OCI-LY7 (cell line): ENCODE measurements at regions not wholly inside any gene's neighbourhood (a gene's known extent, or its start where the extent isn't known, plus 50 kb on each side); places are given as distances from the start of the nearest gene placed in this dataset.

Experiments used
- BruUV-seq: library from RNA; stranded (reverse); fragments of 400-500 nt; replicated peaks from 2 replicates; lab custom pipeline; 2021; lab: Mats Ljungman, UMichigan
- CTCF ChIA-PET: fragments of 300-600 bp; sonication (Branson Sonifier 250); formaldehyde crosslinking; loops from one replicate; lab custom pipeline; 2022; ENCODE audit warnings: antibody characterized with exemption; ENCODE audit not compliant: unreplicated experiment; lab: Charles Lee
- POLR2A ChIA-PET: fragments of 300-600 bp; sonication (Branson Sonifier 250); formaldehyde crosslinking; loops from one replicate; lab custom pipeline; 2022; ENCODE audit warnings: antibody characterized with exemption; lab: Charles Lee
- DNase-seq: peaks from one replicate; pipeline ENCODE4 v3.0.0-alpha.2; 2015; ENCODE audit warnings: low spot score
- H2AFZ ChIP-seq: fragments of 200-600 bp; sonication (generic), shearing (Covaris generic); 2 replicates; pipeline ENCODE4 v1.6.1; 2014; ENCODE audit warnings: mild to moderate bottlenecking, antibody characterized with exemption, low read length, moderate library complexity
- H3K27ac ChIP-seq: fragments of 200-600 bp; sonication (generic); 2 replicates; pipeline ENCODE4 v1.5.1; 2014; ENCODE audit warnings: mixed run types, low read depth, mild to moderate bottlenecking, moderate library complexity, low read length, inconsistent platforms; ENCODE audit not compliant: poor library complexity, severe bottlenecking
- H3K36me3 ChIP-seq: fragments of 200-600 bp; sonication (generic); 2 replicates; pipeline ENCODE4 v1.6.1; 2014; ENCODE audit warnings: mild to moderate bottlenecking, antibody characterized with exemption, low read length, moderate library complexity, mixed read lengths; ENCODE audit not compliant: insufficient read depth
- H3K4me1 ChIP-seq: fragments of 200-600 bp; sonication (generic); 2 replicates; pipeline ENCODE4 v1.5.1; 2014; ENCODE audit warnings: mild to moderate bottlenecking, low read length; ENCODE audit not compliant: insufficient read depth, poor library complexity, severe bottlenecking
- H3K4me2 ChIP-seq: fragments of 200-600 bp; sonication (generic); 2 replicates; pipeline ENCODE4 v1.6.1; 2014; ENCODE audit warnings: mild to moderate bottlenecking, low read length
- H3K4me3 ChIP-seq: fragments of 200-600 bp; sonication (generic); 2 replicates; pipeline ENCODE4 v1.5.1; 2014; ENCODE audit warnings: mild to moderate bottlenecking, low read depth, low read length; ENCODE audit not compliant: poor library complexity, severe bottlenecking
- H3K79me2 ChIP-seq: fragments of 200-600 bp; sonication (generic); 2 replicates; pipeline ENCODE4 v1.6.1; 2016; ENCODE audit warnings: low read depth, mild to moderate bottlenecking, low read length, moderate library complexity, mixed read lengths; ENCODE audit not compliant: insufficient read depth
- H3K9me2 ChIP-seq: fragments of 200-600 bp; sonication (generic); 2 replicates; pipeline ENCODE4 v1.6.1; 2016; ENCODE audit warnings: mild to moderate bottlenecking, low read length, mixed read lengths; ENCODE audit not compliant: insufficient read depth
- H3K9me3 ChIP-seq: fragments of 200-600 bp; sonication (generic); 2 replicates; pipeline ENCODE4 v1.6.1; 2014; ENCODE audit warnings: mild to moderate bottlenecking, mixed run types, low read length, mixed read lengths
- H4K20me1 ChIP-seq: fragments of 200-600 bp; sonication (generic); 2 replicates; pipeline ENCODE4 v1.6.1; 2014; ENCODE audit warnings: mild to moderate bottlenecking, antibody characterized with exemption, low read length, moderate library complexity, mixed read lengths; ENCODE audit not compliant: insufficient read depth
- EZH2phosphoT487 ChIP-seq: fragments of 200-600 bp; sonication (generic); IDR thresholded peaks from 2 replicates; pipeline ENCODE4 v1.6.1; 2018; ENCODE audit warnings: low read depth, borderline replicate concordance, mild to moderate bottlenecking, mixed run types, antibody characterized with exemption, low read length, moderate library complexity, mixed read lengths
- intact Hi-C: fragments of 100-400 bp; cut with micrococcal nuclease; formaldehyde crosslinking; loops from one replicate; pipeline ENCODE4 v1.10.0; 2022; ENCODE audit not compliant: unreplicated experiment
- TF ChIP-seq, protein P1 (sequence below): fragments of 200-600 bp; sonication (generic); conservative IDR thresholded peaks from 2 replicates; pipeline ENCODE4 v1.5.1; 2014; ENCODE audit warnings: mild to moderate bottlenecking, antibody characterized with exemption, low read length, moderate library complexity, mixed read lengths

DNA sequence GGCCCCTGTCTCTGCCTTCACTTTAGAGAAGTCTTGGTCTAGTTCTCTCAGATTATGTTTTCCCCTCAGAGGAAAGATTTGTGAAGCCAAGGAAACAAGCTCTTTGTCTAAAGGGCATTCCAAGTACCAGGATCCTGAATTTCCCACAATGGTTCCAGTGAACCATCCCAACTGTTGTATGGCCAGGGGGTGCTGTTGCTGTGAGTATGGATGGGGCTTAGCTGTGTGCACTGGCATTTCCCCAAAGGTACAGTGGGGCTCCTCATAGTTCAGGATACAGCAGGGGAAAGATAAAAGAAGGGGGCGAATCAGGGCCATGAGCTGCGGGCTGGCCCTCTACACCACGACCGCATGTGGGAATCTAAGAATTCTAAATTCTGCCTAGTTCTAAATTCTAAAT is 1154.0 kb upstream of the FANCL start:
- H3K4me3 ChIP-seq: no peak overlapping the region
- H3K9me3 ChIP-seq: no peaks in the 10 kb centered on the region
- no peaks in the 10 kb centered on the region for H3K36me3 ChIP-seq
- no peak for DNase-seq
- H4K20me1 ChIP-seq: no peaks in the 10 kb centered on the region
- H3K9me2 ChIP-seq: no peaks in the 10 kb centered on the region
- CTCF ChIA-PET: no interaction called here
- POLR2A ChIA-PET: interaction anchor here (0.6 kb wide), 1 partner anchor 1051 kb away, joined by 3 read pairs; no protein-coding TSS in a partner anchor
- H3K79me2 ChIP-seq: no peaks in the 10 kb centered on the region
- no peak overlapping the region for H2AFZ ChIP-seq
- TF ChIP-seq, protein P1, sequence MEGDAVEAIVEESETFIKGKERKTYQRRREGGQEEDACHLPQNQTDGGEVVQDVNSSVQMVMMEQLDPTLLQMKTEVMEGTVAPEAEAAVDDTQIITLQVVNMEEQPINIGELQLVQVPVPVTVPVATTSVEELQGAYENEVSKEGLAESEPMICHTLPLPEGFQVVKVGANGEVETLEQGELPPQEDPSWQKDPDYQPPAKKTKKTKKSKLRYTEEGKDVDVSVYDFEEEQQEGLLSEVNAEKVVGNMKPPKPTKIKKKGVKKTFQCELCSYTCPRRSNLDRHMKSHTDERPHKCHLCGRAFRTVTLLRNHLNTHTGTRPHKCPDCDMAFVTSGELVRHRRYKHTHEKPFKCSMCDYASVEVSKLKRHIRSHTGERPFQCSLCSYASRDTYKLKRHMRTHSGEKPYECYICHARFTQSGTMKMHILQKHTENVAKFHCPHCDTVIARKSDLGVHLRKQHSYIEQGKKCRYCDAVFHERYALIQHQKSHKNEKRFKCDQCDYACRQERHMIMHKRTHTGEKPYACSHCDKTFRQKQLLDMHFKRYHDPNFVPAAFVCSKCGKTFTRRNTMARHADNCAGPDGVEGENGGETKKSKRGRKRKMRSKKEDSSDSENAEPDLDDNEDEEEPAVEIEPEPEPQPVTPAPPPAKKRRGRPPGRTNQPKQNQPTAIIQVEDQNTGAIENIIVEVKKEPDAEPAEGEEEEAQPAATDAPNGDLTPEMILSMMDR: no peak
- TF ChIP-seq EZH2phosphoT487: no peak
- H3K4me1 ChIP-seq: no peaks in the 10 kb centered on the region
- BruUV-seq: no TSS peak
- no peak overlapping the region for H3K27ac ChIP-seq
- no peak overlapping the region for H3K4me2 ChIP-seq
- intact Hi-C loops: no loop called here

DNA sequence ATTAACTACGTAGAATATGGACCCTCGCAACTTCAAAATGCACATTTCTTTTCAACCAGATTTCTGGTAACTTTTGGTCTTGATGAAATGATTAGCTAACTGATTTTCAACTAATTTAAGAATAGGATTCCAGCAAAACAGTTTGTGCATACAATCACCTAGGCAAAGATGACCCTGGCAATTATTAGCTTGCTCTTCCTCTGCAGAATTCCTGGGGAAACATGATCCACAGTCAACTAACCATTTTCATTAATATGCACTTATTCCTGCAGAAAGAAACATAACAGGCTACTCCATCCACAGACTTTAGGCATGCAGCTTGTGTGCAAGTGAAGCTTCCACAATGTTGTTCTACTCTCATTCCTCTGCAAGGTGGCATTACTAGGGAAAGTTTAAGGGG is 1150.8 kb upstream of the FANCL start:
- ChIA-PET CTCF (no interaction called here), POLR2A (interaction anchor here (1.1 kb wide), 1 partner anchor 9 kb away, joined by 3 read pairs; no protein-coding TSS in a partner anchor)
- DNase-seq: no peak
- Histone ChIP-seq H3K9me2 (no peaks in the 10 kb centered on the region), H3K27ac (no peak overlapping the region), H3K4me3 (no peak overlapping the region), H4K20me1 (no peaks in the 10 kb centered on the region), H3K36me3 (no peaks in the 10 kb centered on the region), H3K4me2 (no peak overlapping the region), H2AFZ (no peak overlapping the region), H3K4me1 (no peaks in the 10 kb centered on the region), H3K9me3 (no peaks in the 10 kb centered on the region), H3K79me2 (no peaks in the 10 kb centered on the region)
- intact Hi-C loops: no loop called here
- TF ChIP-seq, protein P1: no peak
- TF ChIP-seq EZH2phosphoT487: no peak
- BruUV-seq: no TSS peak

DNA sequence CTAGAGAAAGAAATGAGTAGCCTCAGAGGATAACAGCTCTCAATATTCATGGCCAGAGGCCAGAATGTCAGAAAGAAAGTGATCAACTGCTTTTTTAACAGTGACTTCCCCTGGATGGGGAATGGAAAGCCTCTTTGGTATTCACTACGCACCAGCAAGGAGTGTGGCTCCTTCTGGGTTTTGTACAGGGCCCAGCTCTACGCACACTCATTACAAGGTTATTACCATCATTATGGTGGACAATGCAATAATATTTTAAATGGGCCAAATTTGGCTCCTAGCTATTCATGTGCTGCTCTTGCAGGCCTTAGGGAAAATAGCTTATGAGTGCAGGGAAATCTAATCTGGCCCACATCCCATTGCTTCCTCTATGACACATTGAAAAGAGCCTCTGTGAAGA is 1149.5 kb upstream of the FANCL start:
- H2AFZ ChIP-seq: no peak overlapping the region
- ChIA-PET CTCF (no interaction called here), POLR2A (interaction anchor here (1.5 kb wide), 1 partner anchor 9 kb away, joined by 3 read pairs; no protein-coding TSS in a partner anchor)
- no peak overlapping the region for H3K27ac ChIP-seq
- H3K79me2 ChIP-seq: no peaks in the 10 kb centered on the region
- no peaks in the 10 kb centered on the region for H3K9me2 ChIP-seq
- no peaks in the 10 kb centered on the region for H4K20me1 ChIP-seq
- TF ChIP-seq, protein P1: no peak
- no peak for TF ChIP-seq EZH2phosphoT487
- BruUV-seq: no TSS peak
- H3K36me3 ChIP-seq: no peaks in the 10 kb centered on the region
- no peak for DNase-seq
- no peak overlapping the region for H3K4me2 ChIP-seq
- no peaks in the 10 kb centered on the region for H3K4me1 ChIP-seq
- H3K9me3 ChIP-seq: no peaks in the 10 kb centered on the region
- H3K4me3 ChIP-seq: no peak overlapping the region
- intact Hi-C loops: no loop called here
